SK-N-MC (cell line): ENCODE measurements at regions not wholly inside any gene's neighbourhood (a gene's known extent, or its start where the extent isn't known, plus 50 kb on each side); places are given as distances from the start of the nearest gene placed in this dataset.

Experiments
- DNase-seq: peaks from one replicate; pipeline ENCODE4 v3.0.0-alpha.2; 2011; ENCODE audit warnings: low read depth, low spot score
- H3K27ac ChIP-seq: fragments of 200-600 bp; sonication (generic); 2 replicates; pipeline ENCODE4 v1.5.1; 2016; ENCODE audit warnings: mixed run types
- H3K36me3 ChIP-seq: fragments of 200-600 bp; sonication (generic); 2 replicates; pipeline ENCODE4 v1.6.1; 2017; ENCODE audit warnings: antibody characterized with exemption, low read length, mixed read lengths; ENCODE audit not compliant: insufficient read depth
- H3K4me3 ChIP-seq: fragments of 200-600 bp; sonication (generic); 2 replicates; pipeline ENCODE4 v1.5.1; 2016
- H3K9ac ChIP-seq: fragments of 200-600 bp; sonication (generic); 2 replicates; pipeline ENCODE4 v1.8.0; 2017; ENCODE audit warnings: mixed run types, mixed read lengths; ENCODE audit not compliant: insufficient read length
- H3K9me3 ChIP-seq: fragments of 200-600 bp; sonication (generic); 2 replicates; pipeline ENCODE4 v1.6.1; 2017; ENCODE audit warnings: low read depth, mild to moderate bottlenecking, antibody characterized with exemption, low read length, moderate library complexity, mixed read lengths
- EZH2 ChIP-seq: fragments of 200-600 bp; sonication (generic); IDR thresholded peaks from one replicate; pipeline ENCODE4 v1.6.1; 2017; ENCODE audit warnings: antibody characterized with exemption
- FOXP2 ChIP-seq: optimal IDR thresholded peaks from 2 replicates; pipeline ENCODE3; 2011; ENCODE audit warnings: mild to moderate bottlenecking, moderate library complexity; ENCODE audit not compliant: insufficient read depth; ENCODE audit errors: extremely low read length, control extremely low read depth
- POLR2AphosphoS5 ChIP-seq: IDR thresholded peaks from 2 replicates; pipeline ENCODE4 v1.6.1; 2012; ENCODE audit warnings: mild to moderate bottlenecking, low read depth, low read length, borderline replicate concordance

DNA sequence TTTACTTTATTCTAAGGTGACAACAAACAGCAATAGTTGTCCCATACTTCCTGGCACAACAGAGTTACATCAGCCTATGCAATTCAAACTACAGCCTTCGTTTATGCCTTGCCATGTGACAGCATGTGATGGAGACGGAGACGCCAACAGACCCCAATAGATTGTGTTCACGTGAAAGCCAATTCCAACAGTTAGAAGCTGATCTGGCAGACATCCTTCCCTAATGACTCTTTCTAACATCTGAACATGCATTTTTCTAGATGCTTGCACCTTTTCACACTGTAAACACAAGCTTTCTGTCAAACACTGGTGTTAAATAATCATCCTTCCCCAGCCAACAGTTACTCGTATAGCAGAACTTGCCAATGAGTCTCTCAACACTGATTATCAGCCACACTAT, 694.4 kb upstream of the ALCAM start:
- Histone ChIP-seq H3K9ac (no peak overlapping the region), H3K4me3 (no peak overlapping the region), H3K9me3 (no peaks in the 10 kb centered on the region; the same call in 1 of the 2 replicates), H3K36me3 (no peaks in the 10 kb centered on the region), H3K27ac (no peak overlapping the region)
- no peak for DNase-seq
- TF ChIP-seq FOXP2: no peak
- TF ChIP-seq EZH2: no peak
- no peak for TF ChIP-seq POLR2AphosphoS5

DNA sequence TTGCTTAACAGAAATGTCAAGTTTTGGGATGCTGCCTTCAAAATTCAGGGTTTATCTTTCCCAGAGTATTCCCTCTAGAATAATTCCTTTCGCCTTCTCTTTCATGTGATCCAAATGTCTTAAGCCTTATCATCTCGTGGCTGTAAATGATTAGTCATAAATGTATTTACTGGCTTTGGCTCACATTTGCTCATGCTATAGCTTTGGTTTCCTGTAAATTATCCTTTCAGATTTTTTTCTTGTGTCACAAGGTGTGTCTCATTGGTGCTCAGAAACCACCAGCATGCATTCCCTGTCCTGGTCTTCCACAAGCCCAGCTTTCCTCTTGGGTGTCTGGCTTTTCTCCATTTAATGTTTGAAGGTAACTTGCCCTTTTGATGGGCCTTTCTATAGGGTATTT, 692.7 kb upstream of the ALCAM start:
- no peak for DNase-seq
- H3K27ac ChIP-seq: no peak overlapping the region
- H3K9me3 ChIP-seq: no peaks in the 10 kb centered on the region; the same call in 1 of the 2 replicates
- no peaks in the 10 kb centered on the region for H3K36me3 ChIP-seq
- TF ChIP-seq FOXP2 (no peak), POLR2AphosphoS5 (no peak), EZH2 (no peak)
- H3K9ac ChIP-seq: no peak overlapping the region
- H3K4me3 ChIP-seq: no peak overlapping the region

DNA sequence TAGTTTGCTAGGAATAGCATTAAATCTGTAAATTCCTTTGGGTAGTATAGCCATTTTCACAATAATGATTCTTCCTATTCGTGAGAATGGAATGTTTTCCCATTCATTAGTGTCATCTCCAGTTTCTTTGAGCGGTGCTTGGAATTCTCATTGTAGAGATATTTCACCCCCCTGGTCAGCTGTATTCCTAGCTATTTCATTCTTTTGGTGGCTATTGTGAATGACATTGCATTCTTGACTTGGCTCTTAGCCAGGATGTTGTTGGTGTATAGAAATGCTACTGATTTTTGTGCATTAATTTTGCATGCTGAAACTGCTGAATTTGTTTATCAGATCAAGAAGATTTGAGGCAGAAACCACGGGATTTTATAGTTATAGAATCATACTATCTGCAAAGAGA, 690.5 kb upstream of the ALCAM start:
- TF ChIP-seq EZH2 (no peak), FOXP2 (no peak), POLR2AphosphoS5 (no peak)
- DNase-seq: no peak
- Histone ChIP-seq H3K9ac (no peak overlapping the region), H3K9me3 (no peaks in the 10 kb centered on the region; the same call in 1 of the 2 replicates), H3K36me3 (no peaks in the 10 kb centered on the region), H3K4me3 (no peak overlapping the region), H3K27ac (no peak overlapping the region)

DNA sequence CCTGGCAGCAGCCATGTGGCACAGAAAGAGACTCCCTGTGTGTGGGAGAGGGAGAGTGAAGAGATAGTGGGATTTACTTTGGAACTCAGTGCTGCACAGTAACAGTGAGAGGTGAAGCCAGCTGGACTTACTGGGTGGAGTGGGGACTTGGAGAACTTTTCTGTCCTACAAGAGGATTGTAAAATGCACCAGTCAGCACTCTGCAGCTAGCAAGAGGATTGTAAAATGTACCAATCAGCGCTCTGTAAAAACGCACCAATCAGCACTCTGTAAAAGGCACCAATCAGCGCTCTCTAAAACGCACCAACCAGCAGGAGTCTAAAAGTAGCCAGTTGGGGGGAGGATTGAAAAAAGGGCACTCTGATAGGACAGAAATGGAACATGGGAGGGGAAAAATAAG, 688.8 kb upstream of the ALCAM start:
- TF ChIP-seq EZH2 (no peak), FOXP2 (no peak), POLR2AphosphoS5 (no peak)
- Histone ChIP-seq H3K27ac (no peak overlapping the region), H3K4me3 (no peak overlapping the region), H3K36me3 (no peaks in the 10 kb centered on the region), H3K9me3 (no peaks in the 10 kb centered on the region; the same call in 1 of the 2 replicates), H3K9ac (no peak overlapping the region)
- DNase-seq: no peak

DNA sequence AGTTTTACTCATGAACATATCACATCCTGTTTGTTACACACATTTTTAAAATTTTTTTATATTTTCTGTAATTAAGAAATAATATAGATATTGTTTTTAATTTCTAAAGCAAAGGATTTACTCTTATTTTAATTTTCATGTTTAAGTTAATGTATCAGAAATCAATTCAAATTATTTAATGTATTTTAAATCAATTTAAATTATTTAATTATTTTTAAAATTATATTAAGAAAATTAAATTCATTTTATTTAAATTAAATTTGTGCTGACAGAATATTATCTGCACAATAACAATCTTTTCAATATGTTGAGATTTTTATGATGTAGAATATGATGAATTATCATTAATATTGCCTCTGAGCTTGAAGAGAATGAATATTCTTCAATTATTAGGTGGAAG, 681.2 kb upstream of the ALCAM start:
- no peaks in the 10 kb centered on the region for H3K36me3 ChIP-seq
- TF ChIP-seq POLR2AphosphoS5 (no peak), FOXP2 (no peak), EZH2 (no peak)
- H3K9me3 ChIP-seq: no peaks in the 10 kb centered on the region

DNA sequence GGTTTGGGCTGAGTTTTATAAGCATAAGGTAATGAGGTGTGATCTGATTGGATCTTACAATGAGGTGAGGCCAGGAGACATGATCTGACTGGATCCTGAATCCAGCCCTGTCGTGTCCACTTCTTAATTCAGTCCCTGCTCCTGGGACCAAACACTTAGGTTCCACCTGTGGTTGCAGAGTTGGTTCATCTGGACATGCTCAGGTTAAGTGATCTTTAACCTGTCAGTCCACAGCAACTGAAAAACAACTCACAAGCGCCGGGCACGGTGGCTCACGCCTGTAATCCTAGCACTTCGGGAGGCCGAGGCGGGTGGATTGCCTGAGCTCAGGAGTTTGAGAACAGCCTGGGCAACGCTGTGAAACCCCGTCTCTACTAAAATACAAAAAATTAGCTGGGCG, 679.3 kb upstream of the ALCAM start:
- Histone ChIP-seq H3K9me3 (no peaks in the 10 kb centered on the region), H3K9ac (no peak overlapping the region), H3K36me3 (no peaks in the 10 kb centered on the region), H3K27ac (no peak overlapping the region), H3K4me3 (no peak overlapping the region)
- no peak for DNase-seq
- no peak for TF ChIP-seq EZH2
- TF ChIP-seq FOXP2: no peak
- TF ChIP-seq POLR2AphosphoS5: no peak

More for the DNA sequence above, 681.2 kb upstream of the ALCAM start:
- Histone ChIP-seq H3K9ac (no peak overlapping the region), H3K4me3 (no peak overlapping the region), H3K27ac (no peak overlapping the region)
- no peak for DNase-seq

DNA sequence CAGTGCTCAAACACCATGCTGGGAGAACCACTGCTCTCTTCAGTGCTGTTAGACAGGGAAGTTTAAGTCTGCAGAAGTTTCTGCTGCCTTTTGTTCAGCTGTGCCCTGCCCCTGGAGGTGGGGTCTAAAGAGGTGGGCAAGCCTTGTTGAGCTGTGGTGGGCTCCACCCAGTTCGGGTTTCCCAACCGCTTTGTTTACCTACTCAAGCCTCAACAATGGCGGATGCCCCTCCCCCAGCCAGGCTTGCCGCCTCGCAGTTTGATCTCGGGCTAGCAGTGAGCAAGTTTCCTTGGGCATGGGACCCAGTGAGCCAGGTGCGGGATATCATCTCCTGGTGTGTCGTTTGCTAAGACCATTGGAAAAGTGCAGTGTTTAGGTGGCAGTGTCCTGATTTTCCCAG, 670.2 kb upstream of the ALCAM start:
- no peak for TF ChIP-seq POLR2AphosphoS5
- TF ChIP-seq FOXP2: no peak
- no peak for TF ChIP-seq EZH2
- Histone ChIP-seq H3K9me3 (no peaks in the 10 kb centered on the region), H3K4me3 (no peak overlapping the region), H3K27ac (no peak overlapping the region), H3K36me3 (no peaks in the 10 kb centered on the region), H3K9ac (no peak overlapping the region)
- DNase-seq: no peak

DNA sequence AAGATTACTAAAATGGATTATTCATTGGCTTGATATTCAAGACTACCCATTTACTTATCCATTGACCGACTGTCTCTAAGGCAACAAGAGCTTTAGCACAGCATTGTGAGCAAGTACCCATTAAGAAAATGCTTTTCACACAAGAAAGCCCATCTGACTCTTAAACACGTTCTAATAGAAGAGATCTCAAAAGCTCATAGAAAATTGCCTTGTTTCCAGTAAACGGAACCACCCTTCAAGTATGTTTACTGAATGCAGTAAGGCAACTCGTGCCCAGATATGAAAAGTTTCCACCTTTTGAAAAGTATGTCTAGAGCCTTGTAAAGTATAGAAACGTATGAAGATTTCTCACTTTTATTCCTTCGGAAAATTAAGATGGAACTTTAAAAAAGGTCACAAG, 655.3 kb upstream of the ALCAM start:
- Histone ChIP-seq H3K9ac (no peak overlapping the region), H3K4me3 (no peak overlapping the region), H3K9me3 (no peaks in the 10 kb centered on the region), H3K27ac (no peak overlapping the region), H3K36me3 (no peaks in the 10 kb centered on the region)
- TF ChIP-seq FOXP2 (no peak), EZH2 (no peak), POLR2AphosphoS5 (no peak)
- no peak for DNase-seq

DNA sequence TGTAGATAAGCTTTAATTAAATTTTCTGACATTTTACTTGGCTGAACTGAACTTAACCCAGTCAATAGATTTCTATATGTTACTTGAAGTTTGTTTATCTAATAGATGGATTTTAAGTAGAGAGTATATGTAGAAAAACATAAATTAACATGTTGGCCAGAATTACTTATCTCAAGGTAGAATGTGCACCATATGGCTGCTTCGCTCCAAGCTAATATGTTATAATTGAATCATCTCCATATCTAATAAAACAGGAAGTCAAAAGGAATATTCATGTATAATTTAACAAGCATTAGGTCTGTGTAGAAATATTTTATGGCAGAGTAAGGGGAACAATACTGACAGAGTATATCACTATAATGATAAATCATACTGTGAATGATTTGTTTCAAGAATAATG, 650.7 kb upstream of the ALCAM start:
- Histone ChIP-seq H3K27ac (no peak overlapping the region), H3K36me3 (no peaks in the 10 kb centered on the region), H3K9me3 (no peaks in the 10 kb centered on the region), H3K9ac (no peak overlapping the region), H3K4me3 (no peak overlapping the region)
- no peak for TF ChIP-seq EZH2
- TF ChIP-seq POLR2AphosphoS5: no peak
- no peak for TF ChIP-seq FOXP2
- DNase-seq: no peak

DNA sequence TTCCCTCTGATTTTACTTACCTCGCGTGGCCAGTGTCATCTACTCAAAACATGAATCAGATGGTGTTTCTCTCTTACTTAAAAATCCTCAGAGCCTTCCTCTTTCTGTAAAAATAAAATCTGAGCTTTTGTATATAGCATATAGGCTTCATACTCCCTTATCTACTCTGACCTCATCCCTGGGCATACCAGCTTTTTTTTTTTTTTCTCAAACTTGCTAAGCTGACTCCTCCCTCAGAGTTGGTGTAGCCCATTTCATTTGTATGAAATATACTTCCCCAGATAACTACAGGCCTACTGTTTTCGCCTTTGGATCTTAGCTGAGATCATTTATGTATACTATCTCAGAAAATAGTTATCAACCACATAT, 648.9 kb upstream of the ALCAM start:
- Histone ChIP-seq H3K36me3 (no peaks in the 10 kb centered on the region), H3K9ac (no peak overlapping the region), H3K9me3 (no peaks in the 10 kb centered on the region), H3K27ac (no peak overlapping the region), H3K4me3 (no peak overlapping the region)
- DNase-seq: no peak
- TF ChIP-seq FOXP2 (no peak), POLR2AphosphoS5 (no peak), EZH2 (no peak)
